GM12878 (cell line): ENCODE measurements at regions not wholly inside any gene's neighbourhood (a gene's known extent, or its start where the extent isn't known, plus 50 kb on each side); places are given as distances from the start of the nearest gene placed in this dataset.

Source experiments
- ATF2 ChIP-seq: IDR thresholded peaks from 2 replicates; pipeline ENCODE4 v1.6.1; 2012; ENCODE audit warnings: low read length, inconsistent platforms
- BRCA1 ChIP-seq: IDR thresholded peaks from 2 replicates; pipeline ENCODE4 v1.6.1; 2011; ENCODE audit warnings: low read depth, low read length, improper control_type of control experiment
- CBFB ChIP-seq: IDR thresholded peaks from 2 replicates; pipeline ENCODE4 v1.6.1; 2016; ENCODE audit warnings: antibody characterized with exemption, low read depth
- CTCF ChIP-seq, 3 experiments: IDR thresholded peaks in 2 of 3; conservative IDR thresholded peaks in 1 of 3; 2 replicates each; pipeline ENCODE4 v1.5.1; 2011; ENCODE audit warnings: low read depth in 3 of 3, low read length in 3 of 3, mild to moderate bottlenecking in 3 of 3, control low read depth in 2 of 3, moderate library complexity in 2 of 3, inconsistent platforms in 1 of 3, mixed read lengths in 1 of 3; ENCODE audit not compliant: control insufficient read depth in 2 of 3, insufficient read depth in 1 of 3; ENCODE audit errors: extremely low read depth in 1 of 3
- POLR2AphosphoS5 ChIP-seq: IDR thresholded peaks from 2 replicates; pipeline ENCODE4 v1.6.1; 2011; ENCODE audit warnings: mild to moderate bottlenecking, low read length, inconsistent platforms
- SP1 ChIP-seq: IDR thresholded peaks from one replicate; pipeline ENCODE4 v1.6.1; 2011; ENCODE audit warnings: low read depth, low read length

GRCh38 chr3:72332689-72333088 is 515.6 kb downstream of the SHQ1 start:
- TF ChIP-seq POLR2AphosphoS5 (no peak), CTCF (IDR thresholded peaks at IDR 0.05 in 2 of 3, conservative IDR thresholded peaks at IDR 0.05 in 1 of 3; ENCODE audit: control insufficient read depth in 2 of 3, extremely low read depth in 1 of 3, insufficient read depth in 1 of 3, low read depth in 3 of 3, low read length in 3 of 3) (no peak), ATF2 (no peak), SP1 (no peak), CBFB (no peak), BRCA1 (no peak)
